ENCODE measurements at regions not wholly inside any gene's neighbourhood (a gene's known extent, or its start where the extent isn't known, plus 50 kb on each side); places are given as distances from the start of the nearest gene placed in this dataset.

GRCh38 chr4:181956512-181956911, 286.7 kb upstream of the TENM3 start:
- DNase-seq (ENCODE audit: low read depth) = no peak

GRCh38 chr4:181957088-181957487, 286.1 kb upstream of the TENM3 start:
- peak; percentile 69 for DNase-seq (ENCODE audit: low read depth)

GRCh38 chr4:181958446-181958845, 284.8 kb upstream of the TENM3 start:
- no peak for DNase-seq (ENCODE audit: low read depth)

GRCh38 chr4:181959121-181959520, 284.1 kb upstream of the TENM3 start:
- peak; percentile 87 for DNase-seq (ENCODE audit: low read depth)

GRCh38 chr4:181960384-181960783, 282.8 kb upstream of the TENM3 start:
- DNase-seq (ENCODE audit: low read depth) = no peak

GRCh38 chr4:181962321-181962720, 280.9 kb upstream of the TENM3 start:
- DNase-seq (ENCODE audit: low read depth) = no peak

- DNase-seq (ENCODE audit: low read depth) = no peak
Observed at GRCh38 chr4:181964731-181965130, 278.5 kb upstream of the TENM3 start.

- peak; percentile 53 for DNase-seq (ENCODE audit: low read depth)
Observed at GRCh38 chr4:181966104-181966551, 277.1 kb upstream of the TENM3 start.

- no peak for DNase-seq (ENCODE audit: low read depth)
Observed at GRCh38 chr4:181967401-181967800, 275.8 kb upstream of the TENM3 start.

- DNase-seq (ENCODE audit: low read depth) = peak; percentile 87
Observed at GRCh38 chr4:181968371-181968770, 274.8 kb upstream of the TENM3 start.

GRCh38 chr4:181969151-181969550, 274.1 kb upstream of the TENM3 start:
- no peak for DNase-seq (ENCODE audit: low read depth)

GRCh38 chr4:181970366-181970765, 272.8 kb upstream of the TENM3 start:
- no peak for DNase-seq (ENCODE audit: low read depth)

- DNase-seq (ENCODE audit: low read depth) = peak; percentile 15
Observed at GRCh38 chr4:181971411-181971810, 271.8 kb upstream of the TENM3 start.

GRCh38 chr4:181971973-181972372, 271.2 kb upstream of the TENM3 start:
- DNase-seq (ENCODE audit: low read depth) = no peak

- DNase-seq (ENCODE audit: low read depth) = no peak
Observed at GRCh38 chr4:181976764-181977163, 266.4 kb upstream of the TENM3 start.

- no peak for DNase-seq (ENCODE audit: low read depth)
Observed at GRCh38 chr4:181982437-181982836, 260.8 kb upstream of the TENM3 start.

- no peak for DNase-seq (ENCODE audit: low read depth)
Observed at GRCh38 chr4:181982856-181983255, 260.3 kb upstream of the TENM3 start.

GRCh38 chr4:181987392-181987791, 255.8 kb upstream of the TENM3 start:
- DNase-seq (ENCODE audit: low read depth) = no peak

- DNase-seq (ENCODE audit: low read depth) = no peak
Observed at GRCh38 chr4:181989071-181989470, 254.1 kb upstream of the TENM3 start.

GRCh38 chr4:181991369-181992108, 251.7 kb upstream of the TENM3 start:
- no peak for DNase-seq (ENCODE audit: low read depth)

GRCh38 chr4:181998398-181999295, 244.6 kb upstream of the TENM3 start:
- no peak for DNase-seq (ENCODE audit: low read depth)

- no peak for DNase-seq (ENCODE audit: low read depth)
Observed at GRCh38 chr4:182000077-182000476, 243.1 kb upstream of the TENM3 start.

GRCh38 chr4:182010876-182011275, 232.3 kb upstream of the TENM3 start:
- no peak for DNase-seq (ENCODE audit: low read depth)

Measured in HT1080 (cell line).